K562 (cell line): ENCODE measurements at regions not wholly inside any gene's neighbourhood (a gene's known extent, or its start where the extent isn't known, plus 50 kb on each side); places are given as distances from the start of the nearest gene placed in this dataset.

ENCODE experiments used
- ATAC-seq: fragments of 200-7000 bp; cut with Tn5 transposase; 3 replicates; pipeline ENCODE4 v1.9.1; 2020; ENCODE audit warnings: moderate library complexity
- BruUV-seq: library from RNA; stranded (reverse); fragments of 400-500 nt; replicated peaks from 2 replicates; lab custom pipeline; 2021; lab: Mats Ljungman, UMichigan
- CTCF ChIA-PET: fragments of 300-600 bp; formaldehyde crosslinking; extraction: SDS; loops from one replicate; lab custom pipeline; 2021; ENCODE audit warnings: low intra/inter-chr PET ratio; lab: Yijun Ruan, JAX
- POLR2A ChIA-PET: fragments of 300-600, 350-650 bp; sonication (Branson Sonifier 250); formaldehyde crosslinking; extraction: SDS; loops from one replicate; lab custom pipeline; 2021; ENCODE audit warnings: antibody characterized with exemption, inconsistent platforms; lab: Yijun Ruan, JAX
- DNase-seq, 4 experiments: peaks; one replicate each; pipeline versions ENCODE4 v3.0.0 to v3.0.0-alpha.2; 2011 to 2018; ENCODE audit warnings: low spot score in 3 of 4, mixed read lengths in 3 of 4; ENCODE audit errors: extremely low read depth in 1 of 4
- FAIRE-seq: peaks from 2 replicates; lab custom pipeline; 2011; peaks lifted over from hg19 to GRCh38; lab: Jason Lieb, UNC
- H2AFZ ChIP-seq: 2 replicates; pipeline ENCODE4 v1.6.0; 2011; ENCODE audit warnings: low read depth, low read length, control low read depth, inconsistent platforms
- H3K27ac ChIP-seq: fragments of 200-600 bp; 3 replicates; pipeline ENCODE4 v1.8.0; 2011; ENCODE audit warnings: low read depth, mild to moderate bottlenecking, control low read depth, inconsistent platforms, low read length, moderate library complexity, mixed read lengths; ENCODE audit errors: extremely low read depth
- H3K27me3 ChIP-seq, 2 experiments: fragments of 300-600 bp in 1 of 2; 2 replicates in 1 of 2; 3 replicates in 1 of 2; pipeline versions ENCODE4 v1.6.0 to v1.8.0; 2011; ENCODE audit warnings: inconsistent platforms in 2 of 2, low read length in 2 of 2, mild to moderate bottlenecking in 1 of 2, mixed read lengths in 1 of 2, moderate library complexity in 1 of 2; ENCODE audit not compliant: control insufficient read depth in 2 of 2, insufficient read depth in 2 of 2
- H3K36me3 ChIP-seq: fragments of 300-600 bp; 3 replicates; pipeline ENCODE4 v1.8.0; 2011; ENCODE audit warnings: mild to moderate bottlenecking, low read length, inconsistent platforms; ENCODE audit not compliant: control insufficient read depth, insufficient read depth
- H3K4me1 ChIP-seq, 2 experiments: fragments of 200-600 bp in 1 of 2; replicated peaks in 1 of 2; 2 replicates in 1 of 2; 3 replicates in 1 of 2; pipeline versions ENCODE4 v1.5.1 to v1.8.0; 2011; ENCODE audit warnings: inconsistent platforms in 2 of 2, low read length in 2 of 2, mild to moderate bottlenecking in 1 of 2, mixed read lengths in 1 of 2, moderate library complexity in 1 of 2; ENCODE audit not compliant: control insufficient read depth in 2 of 2, insufficient read depth in 2 of 2
- H3K4me2 ChIP-seq: 2 replicates; pipeline ENCODE4 v1.6.1; 2011; ENCODE audit warnings: low read length, control low read depth, inconsistent platforms, mixed read lengths; ENCODE audit not compliant: insufficient read depth
- H3K4me3 ChIP-seq: fragments of 200-600 bp; sonication (generic), shearing (Covaris generic); 2 replicates; pipeline ENCODE4 v1.5.1; 2016; ENCODE audit warnings: control low read depth, inconsistent platforms
- H3K79me2 ChIP-seq: fragments of 200-600 bp; 3 replicates; pipeline ENCODE4 v1.8.0; 2011; ENCODE audit warnings: low read length, inconsistent platforms; ENCODE audit not compliant: control insufficient read depth, insufficient read depth
- H3K9ac ChIP-seq, 2 experiments: 2 replicates each; pipeline versions ENCODE4 v1.6.0 to v1.6.1; 2011; ENCODE audit warnings: low read depth in 2 of 2, low read length in 2 of 2, control low read depth in 1 of 2, inconsistent platforms in 1 of 2, mild to moderate bottlenecking in 1 of 2, mixed read lengths in 1 of 2; ENCODE audit not compliant: insufficient read depth in 1 of 2
- H3K9me1 ChIP-seq: one replicate; pipeline ENCODE4 v1.6.0; 2011; ENCODE audit warnings: inconsistent platforms, mild to moderate bottlenecking, low read length, moderate library complexity; ENCODE audit not compliant: control insufficient read depth, insufficient read depth
- H3K9me3 ChIP-seq: replicated peaks from 2 replicates; pipeline ENCODE4 v1.5.1; 2011; ENCODE audit warnings: low read depth, low read length, inconsistent platforms; ENCODE audit not compliant: control insufficient read depth, insufficient read depth
- H4K20me1 ChIP-seq: replicated peaks from 2 replicates; pipeline ENCODE4 v1.6.1; 2011; ENCODE audit warnings: low read length, inconsistent platforms, mixed read lengths; ENCODE audit not compliant: control insufficient read depth, insufficient read depth
- ETV1 ChIP-seq: fragments of 450-650 bp; conservative IDR thresholded peaks from 2 replicates; pipeline ENCODE4 v1.6.1; 2016; ENCODE audit warnings: missing genetic modification characterization, control low read depth, low read depth, missing compliant biosample characterization
- KDM1A ChIP-seq, 2 experiments: fragments of 450-650 bp; IDR thresholded peaks; 2 replicates each; pipeline ENCODE4 v1.6.1; 2016; ENCODE audit warnings: mild to moderate bottlenecking in 2 of 2
- SMARCB1 ChIP-seq: IDR thresholded peaks from 2 replicates; pipeline ENCODE4 v1.6.1; 2011; ENCODE audit warnings: improper control_type of control experiment, low read depth; ENCODE audit not compliant: insufficient read length
- ZFP30 ChIP-seq: fragments of 250-450 bp; sonication (Bioruptor Pico); IDR thresholded peaks from 2 replicates; pipeline ENCODE4 v1.8.0; 2022; ENCODE audit warnings: moderate library complexity, mild to moderate bottlenecking, inconsistent platforms, borderline replicate concordance
- ZMIZ1 ChIP-seq, 2 experiments: fragments of 150-350 bp in 1 of 2; IDR thresholded peaks; 2 replicates each; pipeline ENCODE4 v1.6.1; 2012 to 2016; ENCODE audit warnings: low read depth in 2 of 2, low read length in 2 of 2, mild to moderate bottlenecking in 1 of 2, moderate library complexity in 1 of 2
- in situ Hi-C: fragments of 300-500 bp; cut with MboI; formaldehyde crosslinking; loops from 4 replicates; pipeline ENCODE4 v1.15.0; 2018; ENCODE audit warnings: inconsistent platforms, mixed read lengths
- intact Hi-C: fragments of 100-400 bp; cut with micrococcal nuclease; formaldehyde crosslinking; loops from 2 replicates; pipeline ENCODE4 v1.14.2; 2022
- TF ChIP-seq, protein P1 (sequence below): fragments of 450-650 bp; IDR thresholded peaks from 2 replicates; pipeline ENCODE4 v1.6.1; 2017; ENCODE audit warnings: mild to moderate bottlenecking, moderate library complexity

GRCh38 chr2:147320146-147320545 is 524.7 kb upstream of the ACVR2A start:
- Histone ChIP-seq H3K36me3 (no peaks in the 10 kb centered on the region), H3K9me3 (no peaks in the 10 kb centered on the region; the same call in 1 of the 2 replicates), H2AFZ (no peak overlapping the region), H3K9ac (no peak overlapping the region)
- BruUV-seq, result no TSS peak
- DNase-seq, result no peak
- in situ Hi-C loops, result no loop called here
- no peak for ATAC-seq
- intact Hi-C loops, result no loop called here
- TF ChIP-seq ETV1 (tag) (no peak), KDM1A (IDR thresholded peaks at IDR 0.05) (no peak), ZFP30 (no peak), ZMIZ1 (IDR thresholded peaks at IDR 0.05; ENCODE audit: low read depth in 2 of 2, low read length in 2 of 2) (no peak), SMARCB1 (no peak)
- TF ChIP-seq, protein P1, sequence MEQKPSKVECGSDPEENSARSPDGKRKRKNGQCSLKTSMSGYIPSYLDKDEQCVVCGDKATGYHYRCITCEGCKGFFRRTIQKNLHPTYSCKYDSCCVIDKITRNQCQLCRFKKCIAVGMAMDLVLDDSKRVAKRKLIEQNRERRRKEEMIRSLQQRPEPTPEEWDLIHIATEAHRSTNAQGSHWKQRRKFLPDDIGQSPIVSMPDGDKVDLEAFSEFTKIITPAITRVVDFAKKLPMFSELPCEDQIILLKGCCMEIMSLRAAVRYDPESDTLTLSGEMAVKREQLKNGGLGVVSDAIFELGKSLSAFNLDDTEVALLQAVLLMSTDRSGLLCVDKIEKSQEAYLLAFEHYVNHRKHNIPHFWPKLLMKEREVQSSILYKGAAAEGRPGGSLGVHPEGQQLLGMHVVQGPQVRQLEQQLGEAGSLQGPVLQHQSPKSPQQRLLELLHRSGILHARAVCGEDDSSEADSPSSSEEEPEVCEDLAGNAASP, result no peak
- TF ChIP-seq, all 486 proteins: peak for 0
- no peak for FAIRE-seq
- Histone ChIP-seq H3K4me1 (no peaks in the 10 kb centered on the region), H3K79me2 (no peaks in the 10 kb centered on the region), H3K4me2 (no peak overlapping the region), H3K27me3 (no peaks in the 10 kb centered on the region), H3K4me3 (no peak overlapping the region), H4K20me1 (no peaks in the 10 kb centered on the region), H3K27ac (no peak overlapping the region), H3K9me1 (no peaks in the 10 kb centered on the region)
- ChIA-PET POLR2A (no interaction called here), CTCF (no interaction called here)
